ENCODE measurements at regions not wholly inside any gene's neighbourhood (a gene's known extent, or its start where the extent isn't known, plus 50 kb on each side); places are given as distances from the start of the nearest gene placed in this dataset.
"Not testable (repeated sequence)": the region's sequence is repeated elsewhere in the genome, so short reads cannot be mapped to it uniquely, and the experiment has no call there.

- not testable (repeated sequence) for DNase-seq
Observed at GRCh38 chr6:16039892-16040627, 88.8 kb upstream of the MYLIP start.

- no peak for DNase-seq
Observed at GRCh38 chr6:16038938-16039337, 89.9 kb upstream of the MYLIP start.

- DNase-seq: no peak
Observed at GRCh38 chr6:16035488-16036080, 93.3 kb upstream of the MYLIP start.

- no peak for DNase-seq
Observed at GRCh38 chr6:16033214-16033613, 95.7 kb upstream of the MYLIP start.

- DNase-seq: no peak
Observed at GRCh38 chr6:16031278-16031981, 97.5 kb upstream of the MYLIP start.

- DNase-seq: no peak
Observed at GRCh38 chr6:16028966-16029365, 99.9 kb upstream of the MYLIP start.

- DNase-seq: no peak
Observed at GRCh38 chr6:16020259-16020658, 108.6 kb upstream of the MYLIP start.

GRCh38 chr6:16019462-16019861 lies 109.4 kb upstream of the MYLIP start:
- no peak for DNase-seq

GRCh38 chr6:16018626-16019025 lies 110.3 kb upstream of the MYLIP start:
- no peak for DNase-seq

- DNase-seq: not testable (repeated sequence)
Observed at GRCh38 chr6:16014325-16014724, 114.6 kb upstream of the MYLIP start.

- DNase-seq: no peak
Observed at GRCh38 chr6:16007146-16007545, 121.7 kb upstream of the MYLIP start.

- no peak for DNase-seq
Observed at GRCh38 chr6:16006681-16007080, 122.2 kb upstream of the MYLIP start.

- DNase-seq: no peak
Observed at GRCh38 chr6:16004934-16005679, 123.8 kb upstream of the MYLIP start.

GRCh38 chr6:16003197-16003491 lies 125.7 kb upstream of the MYLIP start:
- DNase-seq: no peak

- no peak for DNase-seq
Observed at GRCh38 chr6:16002332-16003196, 126.3 kb upstream of the MYLIP start.

GRCh38 chr6:16001158-16001557 lies 127.7 kb upstream of the MYLIP start:
- DNase-seq: no peak

GRCh38 chr6:15999201-15999600 lies 129.7 kb upstream of the MYLIP start:
- DNase-seq: no peak

- peak; percentile 56 for DNase-seq
Observed at GRCh38 chr6:15997586-15998388, 131.1 kb upstream of the MYLIP start.

- DNase-seq: peak; percentile 62
Observed at GRCh38 chr6:15996030-15996429, 132.9 kb upstream of the MYLIP start.

- DNase-seq: no peak
Observed at GRCh38 chr6:15995493-15995892, 133.4 kb upstream of the MYLIP start.

GRCh38 chr6:15994814-15995459 lies 133.9 kb upstream of the MYLIP start:
- DNase-seq: no peak

Measured in islet precursor cell (in vitro differentiated cells).